ENCODE measurements at regions not wholly inside any gene's neighbourhood (a gene's known extent, or its start where the extent isn't known, plus 50 kb on each side); places are given as distances from the start of the nearest gene placed in this dataset.

DNA sequence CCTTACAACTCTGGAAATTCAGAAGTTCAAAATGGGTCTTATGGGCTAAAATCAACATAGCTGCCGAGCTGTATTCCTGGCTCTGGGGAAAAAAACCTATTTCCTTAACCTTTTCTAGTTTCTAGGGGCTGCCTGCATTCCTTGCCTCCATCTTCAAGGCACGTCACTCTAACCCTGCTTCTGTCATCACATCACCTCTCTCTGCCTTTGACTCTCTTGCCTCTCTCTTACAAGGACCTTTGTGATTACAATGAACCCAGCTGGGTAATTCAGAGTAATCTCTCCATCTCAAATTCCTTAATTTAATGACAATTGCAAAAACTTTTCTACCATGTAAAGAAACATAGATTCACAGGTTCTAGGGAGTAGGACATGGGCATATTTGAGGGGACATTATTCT lies 103.1 kb upstream of the SMC2 start:
- no peak for DNase-seq
- Histone ChIP-seq H3K36me3 (ENCODE audit: control insufficient read depth in 1 of 2, insufficient read depth in 2 of 2, low read depth in 1 of 2, low read length in 2 of 2) (no peaks in the 10 kb centered on the region), H3K9me3 (ENCODE audit: control insufficient read depth, low read length) (no peaks in the 10 kb centered on the region), H3K79me1 (replicated peaks; ENCODE audit: low read length, poor library complexity, severe bottlenecking) (no peaks in the 10 kb centered on the region), H4K8ac (ENCODE audit: low read length) (no peak overlapping the region), H2AK5ac (ENCODE audit: low read length, severe bottlenecking) (no peak overlapping the region), H2BK5ac (ENCODE audit: low read depth, low read length, poor library complexity, severe bottlenecking) (no peak overlapping the region), H3K27ac (ENCODE audit: low read length, poor library complexity, severe bottlenecking) (no peak overlapping the region), H4K91ac (ENCODE audit: low read length) (no peak overlapping the region), H3K4ac (ENCODE audit: low read depth in 1 of 2, low read length in 2 of 2) (no peak overlapping the region), H3K18ac (ENCODE audit: low read depth in 1 of 2, low read length in 2 of 2) (no peak overlapping the region), H2AFZ (ENCODE audit: low read depth, low read length) (no peak overlapping the region), H2BK15ac (ENCODE audit: low read depth, poor library complexity, severe bottlenecking) (no peak overlapping the region), H3K9ac (ENCODE audit: low read length) (no peak overlapping the region), H3K4me2 (ENCODE audit: low read length, poor library complexity, severe bottlenecking) (no peak overlapping the region), H2BK120ac (ENCODE audit: low read depth, low read length) (no peak overlapping the region), H2BK12ac (ENCODE audit: low read length in 2 of 2) (no peak overlapping the region), H3K14ac (ENCODE audit: low read length in 2 of 2) (no peak overlapping the region), H3K23ac (ENCODE audit: low read length in 2 of 2) (no peak overlapping the region), H3K27me3 (ENCODE audit: control insufficient read depth in 1 of 2, insufficient read depth in 1 of 2, low read length in 2 of 2) (no peaks in the 10 kb centered on the region), H3K4me3 (ENCODE audit: insufficient read depth in 1 of 2, low read depth in 1 of 2, low read length in 2 of 2) (no peak overlapping the region), H3K4me1 (ENCODE audit: control insufficient read depth, insufficient read depth, low read depth, low read length) (no peaks in the 10 kb centered on the region)
- 48% methylated on average over 2 of the region's 2 CpGs for WGBS

DNA sequence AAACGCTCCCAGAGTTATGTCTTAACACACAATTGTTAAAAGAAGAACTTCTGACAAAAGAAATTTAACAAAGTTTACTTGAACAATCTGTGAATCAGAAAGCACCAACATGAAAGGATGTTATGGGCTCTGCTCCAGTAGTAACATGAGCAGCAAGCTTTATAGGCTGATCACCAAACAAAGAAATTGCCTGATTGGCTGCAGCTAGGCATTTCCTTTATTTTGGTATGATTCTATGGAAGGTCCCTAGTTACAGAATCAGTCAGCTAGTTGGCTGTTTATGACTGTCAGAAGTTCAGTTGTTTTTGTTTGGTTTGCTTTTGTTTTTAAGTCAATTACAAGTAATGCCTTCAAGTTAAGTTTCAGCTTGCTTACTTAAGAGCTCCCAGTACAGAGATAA lies 102.4 kb upstream of the SMC2 start:
- H3K14ac ChIP-seq (ENCODE audit: low read length in 2 of 2), result no peak overlapping the region
- no peak overlapping the region for H2AK5ac ChIP-seq (ENCODE audit: low read length, severe bottlenecking)
- H2BK12ac ChIP-seq (ENCODE audit: low read length in 2 of 2), result no peak overlapping the region
- no peak overlapping the region for H2BK15ac ChIP-seq (ENCODE audit: low read depth, poor library complexity, severe bottlenecking)
- no peak overlapping the region for H2BK5ac ChIP-seq (ENCODE audit: low read depth, low read length, poor library complexity, severe bottlenecking)
- H2AFZ ChIP-seq (ENCODE audit: low read depth, low read length), result no peak overlapping the region
- no peak overlapping the region for H4K91ac ChIP-seq (ENCODE audit: low read length)
- no peak overlapping the region for H3K4me3 ChIP-seq (ENCODE audit: insufficient read depth in 1 of 2, low read depth in 1 of 2, low read length in 2 of 2)
- no peaks in the 10 kb centered on the region for H3K27me3 ChIP-seq (ENCODE audit: control insufficient read depth in 1 of 2, insufficient read depth in 1 of 2, low read length in 2 of 2)
- no peak for DNase-seq
- WGBS, result no CpG with 5 or more reads among the region's 1 CpG
- H4K8ac ChIP-seq (ENCODE audit: low read length), result no peak overlapping the region
- no peaks in the 10 kb centered on the region for H3K79me1 ChIP-seq (replicated peaks; ENCODE audit: low read length, poor library complexity, severe bottlenecking)
- H3K18ac ChIP-seq (ENCODE audit: low read depth in 1 of 2, low read length in 2 of 2), result no peak overlapping the region
- H3K9ac ChIP-seq (ENCODE audit: low read length), result no peak overlapping the region
- no peaks in the 10 kb centered on the region for H3K36me3 ChIP-seq (ENCODE audit: control insufficient read depth in 1 of 2, insufficient read depth in 2 of 2, low read depth in 1 of 2, low read length in 2 of 2)
- no peak overlapping the region for H3K4ac ChIP-seq (ENCODE audit: low read depth in 1 of 2, low read length in 2 of 2)
- no peak overlapping the region for H3K23ac ChIP-seq (ENCODE audit: low read length in 2 of 2)
- H2BK120ac ChIP-seq (ENCODE audit: low read depth, low read length), result no peak overlapping the region
- no peak overlapping the region for H3K4me2 ChIP-seq (ENCODE audit: low read length, poor library complexity, severe bottlenecking)
- H3K4me1 ChIP-seq (ENCODE audit: control insufficient read depth, insufficient read depth, low read depth, low read length), result no peaks in the 10 kb centered on the region
- H3K9me3 ChIP-seq (ENCODE audit: control insufficient read depth, low read length), result no peaks in the 10 kb centered on the region
- no peak overlapping the region for H3K27ac ChIP-seq (ENCODE audit: low read length, poor library complexity, severe bottlenecking)

DNA sequence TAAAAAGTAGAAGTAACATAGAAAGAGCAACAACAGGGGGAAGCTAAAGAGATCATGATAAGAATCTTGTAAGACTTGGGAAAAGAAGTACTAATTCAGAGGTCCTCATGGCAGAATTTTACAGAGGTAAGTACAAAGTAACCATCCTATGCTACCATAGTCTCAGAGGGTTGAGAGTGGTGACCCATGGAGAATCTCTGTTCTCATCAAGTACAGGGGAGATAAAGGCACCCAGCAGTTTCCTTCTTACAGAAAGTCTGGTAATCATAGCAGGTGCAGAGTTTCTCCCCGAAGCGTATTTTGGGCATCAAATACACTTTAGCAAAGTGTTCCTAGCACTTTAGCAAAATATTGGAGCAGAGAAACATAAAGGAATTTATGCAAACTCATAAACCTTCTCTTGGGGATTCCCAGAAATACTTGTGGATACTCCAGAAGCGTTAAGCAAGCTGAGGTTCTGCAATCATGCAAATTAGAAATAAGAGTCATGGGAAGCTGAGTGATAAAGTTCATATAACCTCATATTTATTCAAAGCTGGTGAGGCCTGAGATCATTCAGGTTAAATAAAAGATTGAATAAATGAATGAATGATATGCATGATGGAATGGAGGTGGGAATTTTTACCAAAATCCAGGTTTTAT lies 101.0 kb upstream of the SMC2 start:
- no peaks in the 10 kb centered on the region for H3K4me1 ChIP-seq (ENCODE audit: control insufficient read depth, insufficient read depth, low read depth, low read length)
- no peak overlapping the region for H3K23ac ChIP-seq (ENCODE audit: low read length in 2 of 2)
- H2BK5ac ChIP-seq (ENCODE audit: low read depth, low read length, poor library complexity, severe bottlenecking), result no peak overlapping the region
- no peak overlapping the region for H3K14ac ChIP-seq (ENCODE audit: low read length in 2 of 2)
- no peak overlapping the region for H2AFZ ChIP-seq (ENCODE audit: low read depth, low read length)
- H2BK12ac ChIP-seq (ENCODE audit: low read length in 2 of 2), result no peak overlapping the region
- H3K18ac ChIP-seq (ENCODE audit: low read depth in 1 of 2, low read length in 2 of 2), result no peak overlapping the region
- H3K27me3 ChIP-seq (ENCODE audit: control insufficient read depth in 1 of 2, insufficient read depth in 1 of 2, low read length in 2 of 2), result no peaks in the 10 kb centered on the region
- H4K8ac ChIP-seq (ENCODE audit: low read length), result no peak overlapping the region
- no peak overlapping the region for H3K27ac ChIP-seq (ENCODE audit: low read length, poor library complexity, severe bottlenecking)
- 83% methylated on average over 1 of the region's 3 CpGs for WGBS
- H3K4me3 ChIP-seq (ENCODE audit: insufficient read depth in 1 of 2, low read depth in 1 of 2, low read length in 2 of 2), result no peak overlapping the region
- no peak overlapping the region for H3K4ac ChIP-seq (ENCODE audit: low read depth in 1 of 2, low read length in 2 of 2)
- DNase-seq, result no peak
- no peak overlapping the region for H2AK5ac ChIP-seq (ENCODE audit: low read length, severe bottlenecking)
- no peaks in the 10 kb centered on the region for H3K36me3 ChIP-seq (ENCODE audit: control insufficient read depth in 1 of 2, insufficient read depth in 2 of 2, low read depth in 1 of 2, low read length in 2 of 2)
- H3K79me1 ChIP-seq (replicated peaks; ENCODE audit: low read length, poor library complexity, severe bottlenecking), result no peaks in the 10 kb centered on the region
- no peak overlapping the region for H3K9ac ChIP-seq (ENCODE audit: low read length)
- no peak overlapping the region for H2BK120ac ChIP-seq (ENCODE audit: low read depth, low read length)
- H3K4me2 ChIP-seq (ENCODE audit: low read length, poor library complexity, severe bottlenecking), result no peak overlapping the region
- H4K91ac ChIP-seq (ENCODE audit: low read length), result no peak overlapping the region
- no peak overlapping the region for H2BK15ac ChIP-seq (ENCODE audit: low read depth, poor library complexity, severe bottlenecking)
- H3K9me3 ChIP-seq (ENCODE audit: control insufficient read depth, low read length), result no peaks in the 10 kb centered on the region

DNA sequence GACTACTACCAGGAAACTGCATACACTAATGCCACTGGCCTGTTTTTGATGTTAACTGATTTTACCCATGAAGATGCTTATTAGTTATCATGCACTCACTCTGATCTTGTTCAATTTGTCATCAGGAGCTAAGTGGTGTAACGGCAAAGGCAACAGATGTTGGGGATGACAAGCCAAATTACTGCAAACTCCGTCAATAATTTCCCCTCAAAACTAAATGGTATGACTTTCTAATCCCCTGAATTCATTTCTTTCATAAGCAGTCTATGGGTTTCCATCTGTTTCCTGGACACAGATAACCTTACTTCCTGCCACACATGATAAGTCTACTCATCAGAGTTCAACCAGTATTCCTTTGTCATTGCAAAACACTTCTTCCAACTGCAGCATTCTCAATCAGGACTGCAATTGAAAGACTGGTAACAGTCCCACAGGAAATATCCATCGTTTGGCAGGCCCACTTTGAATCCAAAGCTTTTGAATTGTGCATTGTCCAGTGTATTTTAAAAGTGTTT lies 96.2 kb upstream of the SMC2 start:
- Histone ChIP-seq H2AFZ (ENCODE audit: low read depth, low read length) (no peak overlapping the region), H4K91ac (ENCODE audit: low read length) (no peak overlapping the region), H3K9me3 (ENCODE audit: control insufficient read depth, low read length) (no peaks in the 10 kb centered on the region), H3K4me3 (ENCODE audit: insufficient read depth in 1 of 2, low read depth in 1 of 2, low read length in 2 of 2) (no peak overlapping the region), H3K4me1 (ENCODE audit: control insufficient read depth, insufficient read depth, low read depth, low read length) (no peaks in the 10 kb centered on the region), H3K79me1 (replicated peaks; ENCODE audit: low read length, poor library complexity, severe bottlenecking) (no peaks in the 10 kb centered on the region), H3K4ac (ENCODE audit: low read depth in 1 of 2, low read length in 2 of 2) (no peak overlapping the region), H2BK12ac (ENCODE audit: low read length in 2 of 2) (no peak overlapping the region), H3K27me3 (ENCODE audit: control insufficient read depth in 1 of 2, insufficient read depth in 1 of 2, low read length in 2 of 2) (no peaks in the 10 kb centered on the region), H3K18ac (ENCODE audit: low read depth in 1 of 2, low read length in 2 of 2) (no peak overlapping the region), H3K4me2 (ENCODE audit: low read length, poor library complexity, severe bottlenecking) (no peak overlapping the region), H2AK5ac (ENCODE audit: low read length, severe bottlenecking) (no peak overlapping the region), H2BK120ac (ENCODE audit: low read depth, low read length) (no peak overlapping the region), H3K23ac (ENCODE audit: low read length in 2 of 2) (no peak overlapping the region), H4K8ac (ENCODE audit: low read length) (no peak overlapping the region), H2BK5ac (ENCODE audit: low read depth, low read length, poor library complexity, severe bottlenecking) (no peak overlapping the region), H3K27ac (ENCODE audit: low read length, poor library complexity, severe bottlenecking) (no peak overlapping the region), H3K36me3 (ENCODE audit: control insufficient read depth in 1 of 2, insufficient read depth in 2 of 2, low read depth in 1 of 2, low read length in 2 of 2) (no peaks in the 10 kb centered on the region), H3K14ac (ENCODE audit: low read length in 2 of 2) (no peak overlapping the region), H2BK15ac (ENCODE audit: low read depth, poor library complexity, severe bottlenecking) (no peak overlapping the region), H3K9ac (ENCODE audit: low read length) (no peak overlapping the region)
- DNase-seq, result no peak
- 83% methylated on average over 2 of the region's 3 CpGs for WGBS
